ENCODE measurements at regions not wholly inside any gene's neighbourhood (a gene's known extent, or its start where the extent isn't known, plus 50 kb on each side); places are given as distances from the start of the nearest gene placed in this dataset.

DNA sequence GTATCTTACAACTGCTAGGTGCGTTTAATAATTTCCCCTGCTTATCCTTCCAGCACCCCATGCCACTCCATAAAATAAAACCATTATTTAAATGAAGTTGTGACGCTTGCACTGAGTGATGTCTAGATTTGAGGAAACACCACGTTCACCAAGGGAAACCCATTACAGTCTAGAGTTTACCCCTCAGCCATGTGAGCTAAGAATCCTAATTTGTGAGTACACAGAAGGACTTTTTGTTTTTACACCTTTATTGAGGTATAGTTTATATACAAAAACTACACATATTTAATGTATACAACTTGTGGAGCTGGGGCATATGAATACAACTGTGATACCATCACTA, 326.8 kb downstream of the RAPGEF2 start:
- peak overlapping the region; percentile 35 for H2AFZ ChIP-seq (ENCODE audit: control insufficient read depth, low read length)
- no peak for DNase-seq (ENCODE audit: low read depth, low spot score)
- dilution Hi-C loops (cut with MboI; ENCODE audit: extremely low pct_ligation_motif_present, low sequenced_read_pairs): no loop called here
- TF ChIP-seq, protein P1, sequence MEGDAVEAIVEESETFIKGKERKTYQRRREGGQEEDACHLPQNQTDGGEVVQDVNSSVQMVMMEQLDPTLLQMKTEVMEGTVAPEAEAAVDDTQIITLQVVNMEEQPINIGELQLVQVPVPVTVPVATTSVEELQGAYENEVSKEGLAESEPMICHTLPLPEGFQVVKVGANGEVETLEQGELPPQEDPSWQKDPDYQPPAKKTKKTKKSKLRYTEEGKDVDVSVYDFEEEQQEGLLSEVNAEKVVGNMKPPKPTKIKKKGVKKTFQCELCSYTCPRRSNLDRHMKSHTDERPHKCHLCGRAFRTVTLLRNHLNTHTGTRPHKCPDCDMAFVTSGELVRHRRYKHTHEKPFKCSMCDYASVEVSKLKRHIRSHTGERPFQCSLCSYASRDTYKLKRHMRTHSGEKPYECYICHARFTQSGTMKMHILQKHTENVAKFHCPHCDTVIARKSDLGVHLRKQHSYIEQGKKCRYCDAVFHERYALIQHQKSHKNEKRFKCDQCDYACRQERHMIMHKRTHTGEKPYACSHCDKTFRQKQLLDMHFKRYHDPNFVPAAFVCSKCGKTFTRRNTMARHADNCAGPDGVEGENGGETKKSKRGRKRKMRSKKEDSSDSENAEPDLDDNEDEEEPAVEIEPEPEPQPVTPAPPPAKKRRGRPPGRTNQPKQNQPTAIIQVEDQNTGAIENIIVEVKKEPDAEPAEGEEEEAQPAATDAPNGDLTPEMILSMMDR (optimal IDR thresholded peaks at IDR 0.05 in 1 of 3, IDR thresholded peaks at IDR 0.05 in 1 of 3, conservative IDR thresholded peaks at IDR 0.05 in 1 of 3; ENCODE audit: extremely low read depth in 1 of 3, insufficient read depth in 2 of 3, low read length in 3 of 3): no peak
- no peak for TF ChIP-seq EZH2 (IDR thresholded peaks at IDR 0.05; ENCODE audit: low read length)
- H3K9me1 ChIP-seq (ENCODE audit: control insufficient read depth, extremely low read depth, insufficient read depth, low read length): no peaks in the 10 kb centered on the region
- H3K36me3 ChIP-seq (ENCODE audit: control insufficient read depth in 2 of 2, extremely low read depth in 1 of 2, insufficient read depth in 2 of 2, low read length in 2 of 2): no peaks in the 10 kb centered on the region
- H3K9ac ChIP-seq (ENCODE audit: control insufficient read depth, extremely low read depth, insufficient read depth, low read length): no peak overlapping the region
- peak overlapping the region; percentile 40 for H3K4me2 ChIP-seq (ENCODE audit: control insufficient read depth, extremely low read depth, insufficient read depth, low read depth, low read length)
- FAIRE-seq: no peak
- no peaks in the 10 kb centered on the region for H4K20me1 ChIP-seq (ENCODE audit: control insufficient read depth, extremely low read depth, insufficient read depth, low read length)
- no peak overlapping the region for H3K27ac ChIP-seq (ENCODE audit: control insufficient read depth, insufficient read depth, low read length)
- H3K27me3 ChIP-seq (ENCODE audit: control insufficient read depth, extremely low read depth, insufficient read depth, low read length): no peaks in the 10 kb centered on the region
- no peaks in the 10 kb centered on the region for H3K79me2 ChIP-seq (ENCODE audit: control insufficient read depth, insufficient read depth, low read length)
- peaks cover 22% of the 10 kb centered on the region for H3K4me1 ChIP-seq (ENCODE audit: control insufficient read depth, extremely low read depth, insufficient read depth, low read length)
- H3K9me3 ChIP-seq (ENCODE audit: control insufficient read depth, low read depth, low read length): no peaks in the 10 kb centered on the region
- no peak overlapping the region for H3K4me3 ChIP-seq (ENCODE audit: control insufficient read depth in 2 of 3, extremely low read depth in 1 of 3, insufficient read depth in 2 of 3, low read depth in 1 of 3, low read length in 3 of 3)

DNA sequence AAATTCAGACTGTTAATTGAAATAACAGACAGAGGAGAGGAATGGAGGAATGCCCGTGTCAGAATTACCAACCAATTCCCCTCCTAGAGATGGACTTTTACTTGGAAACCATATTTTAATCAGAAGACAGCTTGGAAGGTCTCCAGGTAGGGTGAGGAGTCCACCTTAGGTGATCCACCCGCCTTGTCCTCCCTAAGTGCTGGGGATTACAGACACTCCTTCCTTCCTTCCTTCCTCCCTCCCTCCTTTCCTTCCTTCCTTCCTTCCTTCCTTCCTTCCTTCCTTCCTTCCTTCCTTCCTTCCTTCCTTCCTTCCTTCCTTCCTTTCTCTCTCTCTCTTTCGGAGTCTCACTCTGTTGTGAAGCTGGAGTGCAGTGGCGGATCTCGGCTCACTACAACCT, 328.0 kb downstream of the RAPGEF2 start:
- no peak overlapping the region for H3K27ac ChIP-seq (ENCODE audit: control insufficient read depth, insufficient read depth, low read length)
- no peaks in the 10 kb centered on the region for H3K27me3 ChIP-seq (ENCODE audit: control insufficient read depth, extremely low read depth, insufficient read depth, low read length)
- TF ChIP-seq, protein P1 (optimal IDR thresholded peaks at IDR 0.05 in 1 of 3, IDR thresholded peaks at IDR 0.05 in 1 of 3, conservative IDR thresholded peaks at IDR 0.05 in 1 of 3; ENCODE audit: extremely low read depth in 1 of 3, insufficient read depth in 2 of 3, low read length in 3 of 3): no peak
- no peak for TF ChIP-seq EZH2 (IDR thresholded peaks at IDR 0.05; ENCODE audit: low read length)
- no peaks in the 10 kb centered on the region for H3K9me1 ChIP-seq (ENCODE audit: control insufficient read depth, extremely low read depth, insufficient read depth, low read length)
- H3K79me2 ChIP-seq (ENCODE audit: control insufficient read depth, insufficient read depth, low read length): peaks cover 5% of the 10 kb centered on the region
- H2AFZ ChIP-seq (ENCODE audit: control insufficient read depth, low read length): no peak overlapping the region
- no peak overlapping the region for H3K9ac ChIP-seq (ENCODE audit: control insufficient read depth, extremely low read depth, insufficient read depth, low read length)
- peaks cover 33% of the 10 kb centered on the region for H3K4me1 ChIP-seq (ENCODE audit: control insufficient read depth, extremely low read depth, insufficient read depth, low read length)
- no peak overlapping the region for H3K4me3 ChIP-seq (ENCODE audit: control insufficient read depth in 2 of 3, extremely low read depth in 1 of 3, insufficient read depth in 2 of 3, low read depth in 1 of 3, low read length in 3 of 3)
- dilution Hi-C loops (cut with MboI; ENCODE audit: extremely low pct_ligation_motif_present, low sequenced_read_pairs): no loop called here
- H3K4me2 ChIP-seq (ENCODE audit: control insufficient read depth, extremely low read depth, insufficient read depth, low read depth, low read length): no peak overlapping the region
- H3K36me3 ChIP-seq (ENCODE audit: control insufficient read depth in 2 of 2, extremely low read depth in 1 of 2, insufficient read depth in 2 of 2, low read length in 2 of 2): no peaks in the 10 kb centered on the region
- no peaks in the 10 kb centered on the region for H3K9me3 ChIP-seq (ENCODE audit: control insufficient read depth, low read depth, low read length)
- FAIRE-seq (no peak), DNase-seq (ENCODE audit: low read depth, low spot score) (no peak)
- H4K20me1 ChIP-seq (ENCODE audit: control insufficient read depth, extremely low read depth, insufficient read depth, low read length): no peaks in the 10 kb centered on the region

All from keratinocyte (primary cell).